ENCODE measurements at regions not wholly inside any gene's neighbourhood (a gene's known extent, or its start where the extent isn't known, plus 50 kb on each side); places are given as distances from the start of the nearest gene placed in this dataset.

- no peak for TF ChIP-seq CTCF (IDR thresholded peaks at IDR 0.05)
- no peak for TF ChIP-seq POLR2A (IDR thresholded peaks at IDR 0.05)
- no peak for TF ChIP-seq POLR2AphosphoS5 (IDR thresholded peaks at IDR 0.05)
Observed at GRCh38 chr3:181839916-181840297, 128.2 kb downstream of the SOX2 start.

All from prostate gland (tissue), 2 donors.